ENCODE measurements at regions not wholly inside any gene's neighbourhood (a gene's known extent, or its start where the extent isn't known, plus 50 kb on each side); places are given as distances from the start of the nearest gene placed in this dataset.
"Not testable (repeated sequence)": the region's sequence is repeated elsewhere in the genome, so short reads cannot be mapped to it uniquely, and the experiment has no call there.

- TF ChIP-seq, protein P1, sequence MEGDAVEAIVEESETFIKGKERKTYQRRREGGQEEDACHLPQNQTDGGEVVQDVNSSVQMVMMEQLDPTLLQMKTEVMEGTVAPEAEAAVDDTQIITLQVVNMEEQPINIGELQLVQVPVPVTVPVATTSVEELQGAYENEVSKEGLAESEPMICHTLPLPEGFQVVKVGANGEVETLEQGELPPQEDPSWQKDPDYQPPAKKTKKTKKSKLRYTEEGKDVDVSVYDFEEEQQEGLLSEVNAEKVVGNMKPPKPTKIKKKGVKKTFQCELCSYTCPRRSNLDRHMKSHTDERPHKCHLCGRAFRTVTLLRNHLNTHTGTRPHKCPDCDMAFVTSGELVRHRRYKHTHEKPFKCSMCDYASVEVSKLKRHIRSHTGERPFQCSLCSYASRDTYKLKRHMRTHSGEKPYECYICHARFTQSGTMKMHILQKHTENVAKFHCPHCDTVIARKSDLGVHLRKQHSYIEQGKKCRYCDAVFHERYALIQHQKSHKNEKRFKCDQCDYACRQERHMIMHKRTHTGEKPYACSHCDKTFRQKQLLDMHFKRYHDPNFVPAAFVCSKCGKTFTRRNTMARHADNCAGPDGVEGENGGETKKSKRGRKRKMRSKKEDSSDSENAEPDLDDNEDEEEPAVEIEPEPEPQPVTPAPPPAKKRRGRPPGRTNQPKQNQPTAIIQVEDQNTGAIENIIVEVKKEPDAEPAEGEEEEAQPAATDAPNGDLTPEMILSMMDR (IDR thresholded peaks at IDR 0.05): not testable (repeated sequence)
- TF ChIP-seq POLR2A (IDR thresholded peaks at IDR 0.05): not testable (repeated sequence)
Measured at GRCh38 chr9:40192162-40192561, 836.7 kb downstream of the SPATA31A1 start.

All from adrenal gland (tissue), 5 donors.